Daoy (cell line): ENCODE measurements at regions not wholly inside any gene's neighbourhood (a gene's known extent, or its start where the extent isn't known, plus 50 kb on each side); places are given as distances from the start of the nearest gene placed in this dataset.

ENCODE experiments used
- DNase-seq: peaks from one replicate; pipeline ENCODE4 v3.0.0-alpha.2; 2015; ENCODE audit warnings: low read depth

GRCh38 chr2:46239175-46239846 lies 57.9 kb upstream of the EPAS1 start:
- no peak for DNase-seq

DNA sequence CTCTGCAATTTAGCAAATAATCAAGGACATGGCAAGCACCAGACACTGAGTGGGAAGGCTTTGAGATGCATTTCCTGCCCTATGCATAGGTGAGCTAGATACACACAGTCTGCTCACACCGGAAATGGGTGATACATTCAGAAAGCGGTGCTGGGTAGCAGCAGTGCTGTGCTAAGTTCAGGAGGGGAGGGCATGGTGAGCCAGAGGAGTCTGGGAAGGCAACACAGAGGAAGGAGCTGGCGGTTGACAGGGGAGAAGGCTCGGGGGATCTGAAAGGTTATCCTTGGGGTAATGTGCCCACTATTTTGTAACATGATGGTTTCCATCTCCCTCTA lies 57.4 kb upstream of the EPAS1 start:
- DNase-seq, result no peak

DNA sequence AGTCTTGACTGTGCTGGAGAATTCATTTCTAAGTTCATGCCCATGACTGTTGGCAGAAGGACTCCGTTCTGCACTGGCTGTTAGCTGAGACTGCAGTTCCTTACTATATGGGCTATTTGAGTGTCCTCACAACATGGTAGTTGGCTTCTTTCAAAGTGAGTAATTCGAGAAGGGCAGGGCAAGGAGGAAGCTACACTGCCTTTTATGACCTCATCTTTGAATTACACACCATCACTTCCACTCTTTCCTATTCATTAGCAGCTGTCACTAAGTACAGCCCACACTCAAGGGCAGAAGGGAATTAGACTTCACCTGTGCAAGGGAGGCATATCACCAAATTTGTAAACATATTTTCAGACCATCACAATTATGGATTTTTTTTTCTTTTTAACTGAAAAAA lies 55.9 kb upstream of the EPAS1 start:
- peak; percentile 34 for DNase-seq

- DNase-seq, result no peak
Measured at GRCh38 chr2:46245869-46246268, 51.3 kb upstream of the EPAS1 start.

DNA sequence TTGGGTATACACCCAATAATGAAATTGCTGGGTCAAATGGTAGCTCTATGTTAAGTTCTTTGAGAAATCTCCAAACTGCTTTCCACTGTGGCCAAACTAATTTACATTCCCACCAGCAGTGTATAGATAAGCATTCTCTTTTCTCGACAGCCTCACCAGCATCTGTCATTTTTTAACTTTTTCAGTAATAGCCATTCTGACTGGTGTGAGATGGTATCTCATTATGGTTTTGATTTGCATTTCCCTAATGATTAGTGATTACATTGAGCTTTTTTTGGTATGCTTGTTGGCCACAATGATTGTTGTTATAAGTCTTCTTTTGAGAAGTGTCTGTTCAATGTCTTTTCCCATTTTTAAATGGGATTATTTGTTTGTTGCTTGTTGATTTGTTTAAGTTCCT lies 50.4 kb upstream of the EPAS1 start:
- no peak for DNase-seq
